ENCODE measurements at regions not wholly inside any gene's neighbourhood (a gene's known extent, or its start where the extent isn't known, plus 50 kb on each side); places are given as distances from the start of the nearest gene placed in this dataset.

DNA sequence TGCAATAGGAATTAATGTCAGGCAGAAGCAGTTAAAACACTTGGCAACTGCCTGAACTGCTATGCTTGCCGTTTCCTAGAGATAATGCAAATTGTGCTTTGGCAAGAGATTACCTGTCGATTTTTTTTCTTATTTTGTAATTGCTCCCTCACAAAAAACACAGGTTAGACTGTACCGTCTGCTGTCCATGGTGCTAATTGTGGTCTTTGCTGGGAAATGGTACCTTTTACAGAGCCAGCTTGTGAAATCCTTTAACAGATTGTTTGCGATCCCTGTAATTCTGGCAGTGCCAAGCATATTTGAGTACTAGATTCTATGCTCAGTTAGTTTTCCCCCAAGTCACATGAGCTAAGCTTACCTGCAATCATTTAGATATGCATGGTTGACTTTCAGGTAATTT, 2125.8 kb upstream of the WWC1 start:
- TF ChIP-seq, protein P1, sequence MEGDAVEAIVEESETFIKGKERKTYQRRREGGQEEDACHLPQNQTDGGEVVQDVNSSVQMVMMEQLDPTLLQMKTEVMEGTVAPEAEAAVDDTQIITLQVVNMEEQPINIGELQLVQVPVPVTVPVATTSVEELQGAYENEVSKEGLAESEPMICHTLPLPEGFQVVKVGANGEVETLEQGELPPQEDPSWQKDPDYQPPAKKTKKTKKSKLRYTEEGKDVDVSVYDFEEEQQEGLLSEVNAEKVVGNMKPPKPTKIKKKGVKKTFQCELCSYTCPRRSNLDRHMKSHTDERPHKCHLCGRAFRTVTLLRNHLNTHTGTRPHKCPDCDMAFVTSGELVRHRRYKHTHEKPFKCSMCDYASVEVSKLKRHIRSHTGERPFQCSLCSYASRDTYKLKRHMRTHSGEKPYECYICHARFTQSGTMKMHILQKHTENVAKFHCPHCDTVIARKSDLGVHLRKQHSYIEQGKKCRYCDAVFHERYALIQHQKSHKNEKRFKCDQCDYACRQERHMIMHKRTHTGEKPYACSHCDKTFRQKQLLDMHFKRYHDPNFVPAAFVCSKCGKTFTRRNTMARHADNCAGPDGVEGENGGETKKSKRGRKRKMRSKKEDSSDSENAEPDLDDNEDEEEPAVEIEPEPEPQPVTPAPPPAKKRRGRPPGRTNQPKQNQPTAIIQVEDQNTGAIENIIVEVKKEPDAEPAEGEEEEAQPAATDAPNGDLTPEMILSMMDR (IDR thresholded peaks at IDR 0.05) = no peak
- no peaks in the 10 kb centered on the region for H3K9me3 ChIP-seq
- intact Hi-C loops (cut with DNase I) = no loop called here
- no peaks in the 10 kb centered on the region for H3K27me3 ChIP-seq
- no peak overlapping the region for H3K27ac ChIP-seq
- WGBS, 2 donors = 20 to 24% methylated on average over 4 of the region's 4 CpGs
- FAIRE-seq = no peak
- H3K4me3 ChIP-seq = no peak overlapping the region
- DNase-seq = no peak
- peak in 2 of 4 donors; percentile 60 to 79 for ATAC-seq
- H3K4me1 ChIP-seq = no peaks in the 10 kb centered on the region
- H3K36me3 ChIP-seq = no peaks in the 10 kb centered on the region

DNA sequence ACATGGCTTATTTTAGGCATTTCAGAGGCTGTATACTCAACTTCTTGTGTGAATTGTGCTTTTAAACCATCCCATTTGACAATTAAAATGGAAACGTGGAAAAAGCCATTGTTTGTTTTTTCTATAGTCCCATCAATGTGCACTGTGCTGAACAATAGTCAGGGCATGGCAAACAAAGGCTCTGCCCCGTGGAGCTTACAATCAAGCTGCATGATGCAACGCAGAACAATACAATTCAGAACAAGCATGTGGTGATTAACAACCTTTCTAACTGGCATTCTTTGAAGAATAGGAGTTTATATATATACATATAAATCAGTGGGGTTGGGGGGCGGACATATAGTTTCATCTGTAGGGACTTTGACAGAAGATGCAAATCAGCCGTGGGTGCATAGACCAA, 2125.4 kb upstream of the WWC1 start:
- DNase-seq (no peak), ATAC-seq (peak in 1 of 4 donors; percentile 35), FAIRE-seq (no peak)
- Histone ChIP-seq H3K27ac (no peak overlapping the region), H3K4me3 (no peak overlapping the region), H3K9me3 (no peaks in the 10 kb centered on the region), H3K27me3 (no peaks in the 10 kb centered on the region), H3K4me1 (no peaks in the 10 kb centered on the region), H3K36me3 (no peaks in the 10 kb centered on the region)
- intact Hi-C loops (cut with DNase I) = no loop called here
- WGBS, 2 donors = 38 to 41% methylated on average over 5 of the region's 5 CpGs
- TF ChIP-seq, protein P1 (IDR thresholded peaks at IDR 0.05) = no peak

DNA sequence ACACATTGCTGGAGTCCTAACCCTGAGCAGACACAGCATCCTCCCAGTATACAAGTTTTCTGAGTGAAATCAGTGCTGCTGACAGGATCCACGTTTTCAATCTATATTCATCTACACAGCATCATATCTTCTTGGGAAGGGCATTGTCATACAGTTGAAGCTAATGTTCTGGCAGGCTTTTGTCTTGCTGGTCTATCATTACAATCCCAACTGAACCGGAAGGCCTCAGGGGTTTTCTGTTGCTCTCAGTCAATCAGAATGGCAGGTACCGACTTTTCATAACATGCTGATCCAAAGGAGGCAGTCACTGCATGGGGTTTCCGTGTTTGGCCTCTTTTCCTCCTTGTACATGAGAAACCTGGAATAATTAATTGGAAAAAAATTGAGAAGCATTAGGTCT, 2118.8 kb upstream of the WWC1 start:
- intact Hi-C loops (cut with DNase I) = no loop called here
- no peak overlapping the region for H3K4me3 ChIP-seq
- no peak for FAIRE-seq
- 64 to 67% methylated on average over 4 of the region's 4 CpGs for WGBS, 2 donors
- no peak for DNase-seq
- H3K36me3 ChIP-seq = no peaks in the 10 kb centered on the region
- H3K27me3 ChIP-seq = no peaks in the 10 kb centered on the region
- no peaks in the 10 kb centered on the region for H3K4me1 ChIP-seq
- no peak for ATAC-seq
- TF ChIP-seq, protein P1 (IDR thresholded peaks at IDR 0.05) = no peak
- H3K27ac ChIP-seq = no peak overlapping the region
- peaks cover 0 to 3% (median 0%) of the 10 kb centered on the region in 4 donors for H3K9me3 ChIP-seq

DNA sequence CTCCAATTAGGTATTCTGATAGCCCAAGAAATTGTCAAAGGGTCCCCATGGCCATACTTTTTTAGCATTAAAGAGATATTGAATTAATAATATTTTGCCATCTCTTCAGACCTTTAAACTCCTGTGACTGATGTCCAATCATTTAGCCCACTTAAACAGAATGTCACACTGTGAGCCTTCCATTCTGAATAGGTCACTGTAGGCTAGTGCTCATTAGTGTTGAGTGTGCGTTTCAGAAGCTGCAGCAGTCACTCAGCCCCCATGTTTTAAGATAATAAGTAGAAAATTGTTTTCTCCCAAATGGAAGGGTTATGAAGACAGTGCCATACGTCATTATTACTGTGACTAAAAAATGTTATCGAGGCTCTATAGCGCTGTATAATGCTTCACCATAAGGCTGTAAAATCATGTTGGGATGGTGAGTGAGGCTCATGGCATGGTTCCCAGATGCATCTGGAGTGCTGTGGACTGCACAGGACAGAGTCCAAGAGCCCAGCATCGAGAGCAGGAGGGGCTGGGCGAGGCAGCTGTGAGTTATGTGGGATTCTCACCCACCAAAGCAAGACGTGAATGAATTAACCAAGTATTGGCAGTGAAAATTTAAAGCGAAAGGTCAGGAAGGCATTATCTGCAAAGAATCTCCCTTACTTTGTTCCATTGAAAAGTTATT, 2112.9 kb upstream of the WWC1 start:
- no peak for DNase-seq
- 52 to 54% methylated on average over 8 of the region's 8 CpGs for WGBS, 2 donors
- Histone ChIP-seq H3K4me1 (no peaks in the 10 kb centered on the region), H3K4me3 (no peak overlapping the region), H3K36me3 (no peaks in the 10 kb centered on the region), H3K9me3 (no peaks in the 10 kb centered on the region), H3K27me3 (no peaks in the 10 kb centered on the region), H3K27ac (no peak overlapping the region)
- TF ChIP-seq, protein P1 (IDR thresholded peaks at IDR 0.05) = no peak
- no peak for ATAC-seq
- no peak for FAIRE-seq
- intact Hi-C loops (cut with DNase I) = no loop called here

DNA sequence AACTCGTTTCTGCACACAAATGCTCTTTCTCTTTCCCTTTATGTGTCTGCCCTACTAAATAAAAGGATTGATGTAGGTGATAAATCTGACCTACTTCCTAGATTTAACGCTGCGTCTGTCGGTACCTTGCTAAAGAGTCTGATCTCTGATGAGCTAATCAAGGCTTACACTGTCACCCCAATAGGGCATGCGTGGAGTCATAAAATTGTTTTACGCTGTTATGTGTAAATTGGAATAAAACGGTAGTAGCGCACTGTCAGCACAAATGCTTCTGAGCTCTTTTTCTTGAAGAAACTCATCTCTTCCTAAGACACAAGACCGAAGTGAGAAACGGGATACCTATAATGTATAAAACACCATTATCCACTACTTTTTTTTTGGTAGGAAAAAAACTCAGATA, 2106.3 kb upstream of the WWC1 start:
- WGBS, 2 donors = 79 to 82% methylated on average over 10 of the region's 10 CpGs
- intact Hi-C loops (cut with DNase I) = no loop called here
- Histone ChIP-seq H3K27me3 (no peaks in the 10 kb centered on the region), H3K36me3 (no peaks in the 10 kb centered on the region), H3K27ac (no peak overlapping the region), H3K4me1 (no peaks in the 10 kb centered on the region), H3K9me3 (no peaks in the 10 kb centered on the region), H3K4me3 (no peak overlapping the region)
- FAIRE-seq (no peak), DNase-seq (no peak), ATAC-seq (no peak)
- TF ChIP-seq, protein P1 (IDR thresholded peaks at IDR 0.05) = no peak

All from pancreas (tissue), 10 donors.